Stimulated activated CD4-positive, alpha-beta T cell treated with anti-CD3 and anti-CD28 coated beads, Interleukin-1b, Interleukin-23, amount 100 ng/mL, for 48 hours (primary cell): ENCODE measurements at regions not wholly inside any gene's neighbourhood (a gene's known extent, or its start where the extent isn't known, plus 50 kb on each side); places are given as distances from the start of the nearest gene placed in this dataset.

Source experiments
- DNase-seq: peaks from one replicate; pipeline ENCODE4 v3.0.0-alpha.2; 2020

DNA sequence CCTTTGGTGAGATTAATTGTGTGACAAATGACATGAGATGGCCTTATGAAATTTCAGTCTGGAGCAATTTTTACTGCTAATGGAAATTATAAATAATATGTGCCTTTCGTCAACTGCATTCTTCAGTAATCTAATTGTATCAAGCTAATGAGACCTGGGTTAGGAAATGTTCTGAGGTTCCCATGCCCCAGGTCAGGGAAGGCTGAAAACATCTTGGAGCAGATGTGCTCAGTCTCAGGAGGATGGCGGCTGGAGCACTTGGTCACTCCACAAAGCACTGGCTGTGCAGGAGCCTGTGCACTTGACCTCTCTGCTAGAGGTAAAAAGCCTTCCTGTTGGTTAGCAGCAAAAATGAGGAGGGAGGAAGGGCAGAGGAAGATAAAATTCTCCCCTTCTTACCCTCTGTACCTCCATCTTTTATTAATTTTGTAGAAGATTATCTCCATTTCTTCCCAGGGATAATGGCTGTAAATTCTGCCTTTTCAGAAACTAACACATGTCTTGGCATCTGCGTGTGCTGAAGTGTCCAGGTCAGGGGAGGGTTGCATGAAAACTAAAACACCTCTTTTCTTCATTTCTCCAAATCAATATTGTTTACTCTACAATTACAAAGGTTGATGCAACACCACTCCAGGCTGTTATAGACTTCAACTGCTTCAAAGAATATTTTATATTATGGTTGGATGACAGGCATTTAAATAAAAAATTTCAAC is 1606.4 kb upstream of the ACVR2A start:
- no peak for DNase-seq

GRCh38 chr2:146235158-146235557 is 1609.7 kb upstream of the ACVR2A start:
- DNase-seq: no peak

GRCh38 chr2:146229508-146230155 is 1615.2 kb upstream of the ACVR2A start:
- no peak for DNase-seq

DNA sequence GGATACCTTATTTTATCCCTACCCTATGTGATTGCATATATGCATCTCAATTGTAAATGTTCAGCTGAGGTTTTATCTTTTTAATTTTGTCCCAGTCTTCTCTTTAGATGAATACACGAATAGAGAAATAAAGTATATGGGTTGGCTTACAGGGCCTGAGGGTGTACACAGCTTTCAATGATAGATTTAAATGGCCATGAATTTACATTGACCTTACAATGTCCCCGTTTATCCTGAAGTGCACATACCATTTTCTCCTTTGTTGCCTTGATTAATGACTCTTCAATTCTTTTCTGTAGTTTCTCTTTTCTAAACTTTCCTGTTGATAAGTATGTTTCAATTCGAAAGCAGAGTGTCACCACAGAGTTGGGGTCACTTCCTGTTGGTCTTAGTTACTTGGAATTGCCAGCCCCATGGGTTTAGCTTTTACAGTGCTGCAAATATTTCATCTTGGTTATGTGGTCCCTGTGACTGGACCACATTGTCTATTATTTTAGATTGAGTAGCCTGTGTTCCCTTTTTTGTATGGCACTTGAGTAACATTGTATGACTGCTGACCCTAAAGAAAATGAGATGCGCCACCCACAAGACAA is 1616.3 kb upstream of the ACVR2A start:
- DNase-seq: no peak

GRCh38 chr2:146228020-146228393 is 1616.8 kb upstream of the ACVR2A start:
- no peak for DNase-seq

DNA sequence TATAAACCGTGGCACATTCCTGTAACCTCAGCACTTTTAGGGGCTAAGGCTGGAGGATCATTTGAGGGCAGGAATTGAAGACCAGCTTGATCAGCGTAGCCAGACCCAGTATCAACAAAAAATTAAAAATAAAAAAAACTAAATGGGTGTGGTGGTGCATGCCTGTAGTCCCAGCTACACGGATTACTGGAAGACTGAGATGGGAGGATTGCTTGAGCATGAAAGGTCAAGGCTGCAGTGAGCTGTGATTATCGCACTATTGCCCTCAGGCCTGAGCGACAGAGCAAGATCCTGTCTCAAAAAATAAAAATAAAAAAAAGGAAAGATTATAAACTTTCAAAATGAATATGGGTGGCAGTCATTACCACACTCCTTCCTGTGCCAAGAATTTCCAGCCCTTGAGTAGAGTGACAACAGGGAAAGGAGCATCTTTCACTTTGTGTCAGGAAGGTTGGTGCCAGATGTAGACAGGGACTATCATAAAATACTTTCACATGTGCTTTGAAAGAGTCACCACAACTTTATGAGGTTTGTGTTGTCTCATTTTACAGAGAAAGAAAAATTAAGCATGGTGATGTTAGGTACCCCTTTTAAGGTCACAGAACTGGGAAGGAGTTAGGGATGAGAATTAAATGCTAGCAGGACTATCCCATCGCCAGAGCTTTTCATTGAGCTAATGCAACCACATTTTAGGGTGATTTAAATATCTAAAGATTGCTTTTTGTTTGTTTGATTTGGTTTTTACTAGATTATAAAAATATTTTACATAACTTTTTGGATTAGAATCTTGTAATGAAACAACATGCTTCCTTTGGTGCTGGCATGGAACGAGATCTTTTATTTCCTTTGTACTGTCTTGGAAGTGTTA is 1617.4 kb upstream of the ACVR2A start:
- DNase-seq: no peak

DNA sequence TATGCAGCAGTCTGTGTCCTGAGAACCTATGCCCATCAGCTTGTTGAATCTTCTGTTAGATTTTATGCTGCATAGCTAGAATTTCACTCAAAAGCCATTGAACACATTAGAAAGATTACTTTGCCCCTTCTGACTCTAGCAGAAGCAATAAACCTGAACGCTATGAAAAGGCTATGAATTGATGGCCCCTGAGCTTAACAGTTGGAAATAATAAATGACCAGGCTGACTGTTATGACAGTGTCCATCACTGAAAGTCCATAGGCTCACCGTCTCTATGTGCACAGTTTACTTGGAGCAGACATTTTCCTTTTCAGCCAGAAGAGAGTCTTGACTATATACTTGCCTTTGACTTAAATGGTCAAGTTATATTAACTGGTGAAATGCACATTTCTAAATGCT is 1618.8 kb upstream of the ACVR2A start:
- DNase-seq: no peak

DNA sequence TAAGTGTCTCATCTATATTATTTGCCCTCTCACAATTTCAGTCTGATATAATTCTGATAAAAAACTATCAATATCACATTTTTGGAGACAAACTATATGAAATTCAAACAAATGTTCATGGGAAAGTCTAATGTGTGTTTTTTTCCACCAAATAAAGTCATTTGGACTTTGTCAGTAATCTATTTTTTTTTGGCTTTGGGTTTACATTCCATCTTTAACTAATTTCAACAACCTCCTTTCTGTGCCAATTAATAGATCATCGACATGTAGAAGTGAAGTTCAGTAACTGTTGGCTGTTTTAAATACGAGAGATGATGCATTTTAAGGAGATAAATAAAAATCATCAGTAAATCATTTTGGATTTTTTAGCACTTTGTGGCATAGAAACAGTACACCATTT is 1623.0 kb upstream of the ACVR2A start:
- no peak for DNase-seq

- no peak for DNase-seq
Observed at GRCh38 chr2:146220957-146221356, 1623.9 kb upstream of the ACVR2A start.

DNA sequence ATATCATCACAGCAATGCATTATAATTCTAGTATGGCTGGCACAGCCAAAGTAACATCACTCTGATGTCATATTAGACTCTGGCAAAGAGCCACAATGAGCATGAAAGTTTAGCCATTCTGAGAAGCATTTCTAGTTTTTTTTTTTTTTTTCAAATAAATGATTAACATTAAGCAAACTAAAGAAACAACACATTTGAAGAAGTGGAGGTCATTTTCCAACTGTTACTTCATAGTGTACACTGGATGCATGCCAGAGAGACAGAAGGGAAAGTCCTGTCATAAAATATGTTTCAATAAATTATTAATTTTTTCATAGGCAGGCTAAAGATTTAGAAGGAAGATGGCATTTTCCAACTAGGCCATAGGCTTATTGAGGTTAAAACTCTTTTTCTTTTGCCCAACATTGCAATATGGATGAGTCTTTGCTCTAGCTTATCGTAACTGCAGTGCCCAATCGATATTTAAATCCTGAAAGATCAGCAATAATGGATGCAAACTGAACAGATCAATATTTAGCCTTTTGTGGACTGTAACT is 1630.4 kb upstream of the ACVR2A start:
- no peak for DNase-seq

DNA sequence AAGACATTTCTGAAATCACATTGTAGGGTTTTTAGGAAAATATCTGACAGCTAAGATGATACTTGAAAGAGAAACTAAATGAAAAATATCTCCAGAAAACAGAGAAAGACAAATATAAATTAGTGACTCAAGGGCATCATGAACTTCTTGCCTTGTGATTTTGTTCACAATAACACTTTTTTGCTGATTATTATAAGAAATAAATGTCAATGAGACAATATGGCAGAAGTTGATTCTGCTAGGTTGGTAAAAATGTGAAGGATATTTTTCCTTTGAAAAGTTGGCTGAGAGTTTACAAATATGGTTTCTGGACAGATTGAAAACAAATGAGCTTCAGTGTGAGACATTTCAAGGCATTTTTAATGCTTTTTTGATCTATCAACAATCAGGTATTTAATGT is 1631.2 kb upstream of the ACVR2A start:
- no peak for DNase-seq

DNA sequence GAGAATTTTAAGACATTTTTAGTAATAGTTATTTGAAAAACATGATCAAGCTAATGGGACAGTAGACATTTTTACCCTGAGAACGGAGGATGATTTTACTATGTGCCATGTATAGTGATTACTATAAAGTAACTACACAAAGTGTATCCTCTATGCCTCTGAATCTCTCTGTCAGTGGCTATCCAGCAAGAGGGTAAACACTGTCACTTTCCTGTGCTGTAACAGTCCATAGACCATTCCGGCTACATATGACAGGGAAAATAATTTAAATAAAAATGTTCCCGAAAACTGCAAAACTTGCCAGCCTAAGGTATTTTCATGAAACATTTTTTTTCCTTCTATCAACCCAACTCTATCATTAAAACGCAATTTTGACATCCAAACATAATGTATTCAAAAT is 1632.2 kb upstream of the ACVR2A start:
- no peak for DNase-seq

GRCh38 chr2:146209842-146210275 is 1635.0 kb upstream of the ACVR2A start:
- no peak for DNase-seq

DNA sequence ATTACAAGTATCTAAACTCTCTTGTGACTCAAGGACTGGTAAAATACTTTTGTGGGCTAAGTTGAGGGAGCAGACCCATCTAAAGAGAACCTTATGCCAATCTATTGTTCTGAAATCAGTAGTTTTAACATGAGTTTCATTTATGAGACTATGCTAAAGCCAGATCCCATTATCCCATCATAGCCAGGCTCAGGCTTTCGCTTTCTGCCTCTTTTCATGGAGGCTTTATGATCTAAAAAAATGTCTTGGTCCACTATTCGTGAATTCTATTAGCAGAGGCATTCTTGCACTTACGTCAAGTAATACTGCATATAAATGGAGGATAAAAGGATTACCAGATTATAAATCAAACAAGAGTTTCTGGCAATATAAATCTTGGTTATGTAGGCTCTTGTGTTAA is 1636.9 kb upstream of the ACVR2A start:
- DNase-seq: no peak

DNA sequence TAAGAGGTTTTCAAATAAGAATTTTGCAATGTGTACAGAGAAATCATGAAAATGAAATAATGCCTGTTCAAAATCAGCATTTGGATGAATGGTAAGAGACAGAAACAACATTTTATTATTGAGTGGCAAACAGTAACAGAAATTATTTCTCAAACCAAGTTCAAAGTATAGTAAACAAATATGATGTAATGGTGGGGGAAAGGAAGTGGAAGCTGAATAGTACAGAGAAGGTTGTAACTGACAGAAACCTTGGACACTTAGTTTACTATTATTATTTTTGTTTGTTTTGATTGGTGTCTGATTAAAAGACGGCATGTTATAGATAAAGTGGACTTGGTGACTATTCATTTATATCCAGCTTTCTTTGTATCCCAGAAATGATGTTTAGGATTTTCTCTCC is 1637.4 kb upstream of the ACVR2A start:
- no peak for DNase-seq

GRCh38 chr2:146203064-146203624 is 1641.7 kb upstream of the ACVR2A start:
- DNase-seq: no peak

- DNase-seq: no peak
Observed at GRCh38 chr2:146193619-146194018, 1651.2 kb upstream of the ACVR2A start.

- DNase-seq: no peak
Observed at GRCh38 chr2:146189541-146189940, 1655.3 kb upstream of the ACVR2A start.

- DNase-seq: no peak
Observed at GRCh38 chr2:146173934-146174333, 1654.0 kb upstream of the ZEB2 start.

- DNase-seq: no peak
Observed at GRCh38 chr2:146161256-146161882, 1641.5 kb upstream of the ZEB2 start.

DNA sequence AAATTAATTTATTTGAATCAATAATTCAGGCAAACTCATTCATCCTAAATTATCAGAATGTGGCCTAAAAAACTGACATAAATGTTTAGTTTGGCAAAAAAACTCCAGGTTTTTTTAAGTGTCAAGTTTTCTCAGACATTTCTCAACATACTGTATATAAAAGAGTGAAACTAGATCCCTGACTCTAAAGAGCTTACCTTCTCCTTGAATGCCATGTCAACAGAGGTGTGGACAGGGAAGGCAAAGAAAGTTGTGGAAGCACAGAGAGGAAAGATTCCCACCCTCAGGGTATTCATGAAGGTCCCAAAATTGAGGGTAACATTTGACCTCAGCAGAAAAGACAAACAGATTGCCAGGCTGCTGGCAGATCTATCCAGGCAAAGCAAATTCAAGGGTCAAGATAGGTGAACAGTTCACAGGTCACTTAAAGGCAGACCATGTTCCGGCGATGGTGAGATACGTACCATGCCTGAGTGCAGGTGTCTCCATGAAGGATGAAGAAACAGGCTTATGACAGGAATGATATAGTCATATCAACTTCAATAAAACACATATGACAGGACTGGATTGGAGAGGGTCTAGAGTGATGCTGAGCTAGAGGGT is 1638.3 kb upstream of the ZEB2 start:
- DNase-seq: no peak

GRCh38 chr2:146147448-146148012 is 1627.6 kb upstream of the ZEB2 start:
- no peak for DNase-seq
